HepG2 (cell line): ENCODE measurements at regions not wholly inside any gene's neighbourhood (a gene's known extent, or its start where the extent isn't known, plus 50 kb on each side); places are given as distances from the start of the nearest gene placed in this dataset.

Experiments
- CCAR2 ChIP-seq: fragments of 200-400 bp; formaldehyde crosslinking; optimal IDR thresholded peaks from 2 replicates; pipeline ENCODE3; 2018; ENCODE audit warnings: low read depth, mild to moderate bottlenecking, low read length, moderate library complexity
- FOXA1 ChIP-seq, 2 experiments: fragments of 450-650 bp in 1 of 2; sonication (generic) in 1 of 2; formaldehyde crosslinking in 1 of 2; IDR thresholded peaks; 2 replicates each; pipeline versions ENCODE4 v1.4.0 to v1.6.1; 2016 to 2020; ENCODE audit warnings: missing genetic modification reagents in 1 of 2
- HBP1 ChIP-seq: IDR thresholded peaks from 2 replicates; pipeline ENCODE4 v1.6.1; 2016; ENCODE audit warnings: low read depth, control low read depth
- HDAC2 ChIP-seq: sonication (generic); formaldehyde crosslinking; IDR thresholded peaks from 2 replicates; pipeline ENCODE4 v1.4.0; 2020; ENCODE audit warnings: missing genetic modification reagents
- KAT2B ChIP-seq: fragments of 150-350 bp; IDR thresholded peaks from 2 replicates; pipeline ENCODE4 v1.6.1; 2014; ENCODE audit warnings: low read depth, low read length, borderline replicate concordance
- MYC ChIP-seq: sonication (generic); formaldehyde crosslinking; IDR thresholded peaks from 2 replicates; pipeline ENCODE4 v1.9.0; 2021; ENCODE audit warnings: missing genetic modification reagents, borderline replicate concordance
- SUZ12 ChIP-seq: fragments of 150-350 bp; IDR thresholded peaks from 2 replicates; pipeline ENCODE4 v1.6.1; 2014; ENCODE audit warnings: low read depth, low read length
- TCF7 ChIP-seq: sonication (generic); IDR thresholded peaks from 2 replicates; pipeline ENCODE4 v1.6.1; 2016; ENCODE audit warnings: antibody characterized with exemption, low read depth
- ZNF34 ChIP-seq: sonication (generic); formaldehyde crosslinking; IDR thresholded peaks from 2 replicates; pipeline ENCODE4 v1.4.0; 2020; ENCODE audit warnings: mild to moderate bottlenecking, missing genetic modification reagents, borderline replicate concordance
- ZNF549 ChIP-seq: sonication (generic); formaldehyde crosslinking; IDR thresholded peaks from 2 replicates; pipeline ENCODE4 v1.5.0; 2020; ENCODE audit warnings: missing genetic modification reagents
- ZNF790 ChIP-seq: sonication (generic); formaldehyde crosslinking; IDR thresholded peaks from 2 replicates; pipeline ENCODE4 v1.8.0; 2022; ENCODE audit warnings: missing genetic modification reagents, mild to moderate bottlenecking, borderline replicate concordance
- TF ChIP-seq, protein P1 (sequence below), 2 experiments: fragments of 450-650 bp in 1 of 2; sonication (generic) in 1 of 2; formaldehyde crosslinking in 1 of 2; IDR thresholded peaks; 2 replicates each; pipeline versions ENCODE4 v1.6.1 to v1.8.0; 2016 to 2022; ENCODE audit warnings: antibody characterized with exemption in 1 of 2, mild to moderate bottlenecking in 1 of 2, missing genetic modification reagents in 1 of 2
- TF ChIP-seq, protein P2 (sequence below): fragments of 450-650 bp; IDR thresholded peaks from 2 replicates; pipeline ENCODE4 v1.6.1; 2017; ENCODE audit warnings: mild to moderate bottlenecking
- TF ChIP-seq, protein P3 (sequence below): sonication (generic); formaldehyde crosslinking; IDR thresholded peaks from 2 replicates; pipeline ENCODE4 v1.4.0; 2020; ENCODE audit warnings: missing genetic modification reagents

GRCh38 chr12:28710882-28711281 is 438.2 kb upstream of the FAR2 start:
- TF ChIP-seq ZNF34 (CRISPR knock-in tag) (no peak), ZNF790 (CRISPR knock-in tag) (no peak), MYC (CRISPR knock-in tag) (no peak), CCAR2 (no peak), HDAC2 (CRISPR knock-in tag) (no peak), TCF7 (no peak), KAT2B (no peak), SUZ12 (no peak), ZNF549 (CRISPR knock-in tag) (no peak), FOXA1 (IDR thresholded peaks at IDR 0.05) (no peak), FOXA1 (CRISPR knock-in tag; IDR thresholded peaks at IDR 0.05) (no peak), HBP1 (no peak)
- TF ChIP-seq, protein P1, sequence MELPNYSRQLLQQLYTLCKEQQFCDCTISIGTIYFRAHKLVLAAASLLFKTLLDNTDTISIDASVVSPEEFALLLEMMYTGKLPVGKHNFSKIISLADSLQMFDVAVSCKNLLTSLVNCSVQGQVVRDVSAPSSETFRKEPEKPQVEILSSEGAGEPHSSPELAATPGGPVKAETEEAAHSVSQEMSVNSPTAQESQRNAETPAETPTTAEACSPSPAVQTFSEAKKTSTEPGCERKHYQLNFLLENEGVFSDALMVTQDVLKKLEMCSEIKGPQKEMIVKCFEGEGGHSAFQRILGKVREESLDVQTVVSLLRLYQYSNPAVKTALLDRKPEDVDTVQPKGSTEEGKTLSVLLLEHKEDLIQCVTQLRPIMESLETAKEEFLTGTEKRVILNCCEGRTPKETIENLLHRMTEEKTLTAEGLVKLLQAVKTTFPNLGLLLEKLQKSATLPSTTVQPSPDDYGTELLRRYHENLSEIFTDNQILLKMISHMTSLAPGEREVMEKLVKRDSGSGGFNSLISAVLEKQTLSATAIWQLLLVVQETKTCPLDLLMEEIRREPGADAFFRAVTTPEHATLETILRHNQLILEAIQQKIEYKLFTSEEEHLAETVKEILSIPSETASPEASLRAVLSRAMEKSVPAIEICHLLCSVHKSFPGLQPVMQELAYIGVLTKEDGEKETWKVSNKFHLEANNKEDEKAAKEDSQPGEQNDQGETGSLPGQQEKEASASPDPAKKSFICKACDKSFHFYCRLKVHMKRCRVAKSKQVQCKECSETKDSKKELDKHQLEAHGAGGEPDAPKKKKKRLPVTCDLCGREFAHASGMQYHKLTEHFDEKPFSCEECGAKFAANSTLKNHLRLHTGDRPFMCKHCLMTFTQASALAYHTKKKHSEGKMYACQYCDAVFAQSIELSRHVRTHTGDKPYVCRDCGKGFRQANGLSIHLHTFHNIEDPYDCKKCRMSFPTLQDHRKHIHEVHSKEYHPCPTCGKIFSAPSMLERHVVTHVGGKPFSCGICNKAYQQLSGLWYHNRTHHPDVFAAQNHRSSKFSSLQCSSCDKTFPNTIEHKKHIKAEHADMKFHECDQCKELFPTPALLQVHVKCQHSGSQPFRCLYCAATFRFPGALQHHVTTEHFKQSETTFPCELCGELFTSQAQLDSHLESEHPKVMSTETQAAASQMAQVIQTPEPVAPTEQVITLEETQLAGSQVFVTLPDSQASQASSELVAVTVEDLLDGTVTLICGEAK (IDR thresholded peaks at IDR 0.05): no peak
- TF ChIP-seq, protein P1 (CRISPR knock-in tag; IDR thresholded peaks at IDR 0.05): no peak
- TF ChIP-seq, protein P2, sequence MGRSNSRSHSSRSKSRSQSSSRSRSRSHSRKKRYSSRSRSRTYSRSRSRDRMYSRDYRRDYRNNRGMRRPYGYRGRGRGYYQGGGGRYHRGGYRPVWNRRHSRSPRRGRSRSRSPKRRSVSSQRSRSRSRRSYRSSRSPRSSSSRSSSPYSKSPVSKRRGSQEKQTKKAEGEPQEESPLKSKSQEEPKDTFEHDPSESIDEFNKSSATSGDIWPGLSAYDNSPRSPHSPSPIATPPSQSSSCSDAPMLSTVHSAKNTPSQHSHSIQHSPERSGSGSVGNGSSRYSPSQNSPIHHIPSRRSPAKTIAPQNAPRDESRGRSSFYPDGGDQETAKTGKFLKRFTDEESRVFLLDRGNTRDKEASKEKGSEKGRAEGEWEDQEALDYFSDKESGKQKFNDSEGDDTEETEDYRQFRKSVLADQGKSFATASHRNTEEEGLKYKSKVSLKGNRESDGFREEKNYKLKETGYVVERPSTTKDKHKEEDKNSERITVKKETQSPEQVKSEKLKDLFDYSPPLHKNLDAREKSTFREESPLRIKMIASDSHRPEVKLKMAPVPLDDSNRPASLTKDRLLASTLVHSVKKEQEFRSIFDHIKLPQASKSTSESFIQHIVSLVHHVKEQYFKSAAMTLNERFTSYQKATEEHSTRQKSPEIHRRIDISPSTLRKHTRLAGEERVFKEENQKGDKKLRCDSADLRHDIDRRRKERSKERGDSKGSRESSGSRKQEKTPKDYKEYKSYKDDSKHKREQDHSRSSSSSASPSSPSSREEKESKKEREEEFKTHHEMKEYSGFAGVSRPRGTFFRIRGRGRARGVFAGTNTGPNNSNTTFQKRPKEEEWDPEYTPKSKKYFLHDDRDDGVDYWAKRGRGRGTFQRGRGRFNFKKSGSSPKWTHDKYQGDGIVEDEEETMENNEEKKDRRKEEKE: no peak
- TF ChIP-seq, protein P3, sequence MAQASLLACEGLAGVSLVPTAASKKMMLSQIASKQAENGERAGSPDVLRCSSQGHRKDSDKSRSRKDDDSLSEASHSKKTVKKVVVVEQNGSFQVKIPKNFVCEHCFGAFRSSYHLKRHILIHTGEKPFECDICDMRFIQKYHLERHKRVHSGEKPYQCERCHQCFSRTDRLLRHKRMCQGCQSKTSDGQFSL (CRISPR knock-in tag): no peak
